WTC11 (cell line): ENCODE measurements at regions not wholly inside any gene's neighbourhood (a gene's known extent, or its start where the extent isn't known, plus 50 kb on each side); places are given as distances from the start of the nearest gene placed in this dataset.

Experiments used
- ATAC-seq: fragments of 200-7000 bp; cut with Tn5 transposase; 2 replicates; pipeline ENCODE4 v1.10.0; 2021; ENCODE audit warnings: mild to moderate bottlenecking, moderate library complexity
- CTCF ChIA-PET: fragments of 300-600 bp; sonication (Branson Sonifier 250); formaldehyde crosslinking; loops from one replicate; lab custom pipeline; 2021; ENCODE audit warnings: antibody characterized with exemption; lab: Charles Lee
- POLR2A ChIA-PET: fragments of 350-600 bp; sonication (Branson Sonifier 250); formaldehyde crosslinking; loops from one replicate; lab custom pipeline; 2021; ENCODE audit warnings: antibody characterized with exemption; lab: Charles Lee
- DNase-seq: peaks from one replicate; pipeline ENCODE4 v3.0.0; 2021; ENCODE audit warnings: low spot score
- H3K27ac Mint-ChIP-seq: 2 replicates; pipeline ENCODE4 v1.8.0; 2021; ENCODE audit warnings: mixed read lengths
- H3K27me3 Mint-ChIP-seq: 2 replicates; pipeline ENCODE4 v1.8.0; 2021; ENCODE audit warnings: low read depth, mild to moderate bottlenecking, moderate library complexity, mixed read lengths
- H3K36me3 Mint-ChIP-seq: 2 replicates; pipeline ENCODE4 v1.8.0; 2021; ENCODE audit warnings: mixed read lengths
- H3K4me1 Mint-ChIP-seq: 2 replicates; pipeline ENCODE4 v1.8.0; 2022; ENCODE audit warnings: mixed read lengths
- H3K4me3 Mint-ChIP-seq: 2 replicates; pipeline ENCODE4 v1.8.0; 2021; ENCODE audit warnings: mild to moderate bottlenecking, moderate library complexity, mixed read lengths
- H3K9me3 Mint-ChIP-seq: 2 replicates; pipeline ENCODE4 v1.8.0; 2021; ENCODE audit warnings: mixed read lengths
- ATF1 ChIP-seq: sonication (generic); formaldehyde crosslinking; IDR thresholded peaks from 2 replicates; pipeline ENCODE4 v1.8.1; 2023; ENCODE audit warnings: mild to moderate bottlenecking, moderate library complexity, missing genetic modification reagents
- ELF4 ChIP-seq: sonication (generic); formaldehyde crosslinking; IDR thresholded peaks from 2 replicates; pipeline ENCODE4 v1.8.1; 2022; ENCODE audit warnings: low read depth, mild to moderate bottlenecking, moderate library complexity, missing genetic modification reagents
- ESRRA ChIP-seq: sonication (generic); formaldehyde crosslinking; IDR thresholded peaks from 2 replicates; pipeline ENCODE4 v1.8.1; 2022; ENCODE audit warnings: mild to moderate bottlenecking, missing genetic modification reagents, borderline replicate concordance
- MYBL2 ChIP-seq: sonication (generic); formaldehyde crosslinking; IDR thresholded peaks from 2 replicates; pipeline ENCODE4 v1.8.1; 2023; ENCODE audit warnings: mild to moderate bottlenecking, moderate library complexity, missing genetic modification reagents
- NFE2L1 ChIP-seq: sonication (generic); formaldehyde crosslinking; IDR thresholded peaks from 2 replicates; pipeline ENCODE4 v1.8.1; 2023; ENCODE audit warnings: missing genetic modification reagents
- NFYB ChIP-seq: sonication (generic); formaldehyde crosslinking; conservative IDR thresholded peaks from 2 replicates; pipeline ENCODE4 v1.8.0; 2022; ENCODE audit warnings: low read depth, missing genetic modification reagents
- NR2C2 ChIP-seq: sonication (generic); formaldehyde crosslinking; IDR thresholded peaks from 2 replicates; pipeline ENCODE4 v1.8.0; 2022; ENCODE audit warnings: mild to moderate bottlenecking, missing genetic modification reagents
- NR3C1 ChIP-seq: sonication (generic); formaldehyde crosslinking; conservative IDR thresholded peaks from 2 replicates; pipeline ENCODE4 v1.8.1; 2023; ENCODE audit warnings: low read depth, mild to moderate bottlenecking, missing genetic modification reagents
- OVOL2 ChIP-seq: fragments of 250-450 bp; sonication (Bioruptor Pico); IDR thresholded peaks from 2 replicates; pipeline ENCODE4 v1.9.0; 2021; ENCODE audit warnings: mild to moderate bottlenecking, borderline replicate concordance
- PRRX2 ChIP-seq: fragments of 250-450 bp; sonication (Bioruptor Pico); IDR thresholded peaks from 2 replicates; pipeline ENCODE4 v1.8.0; 2021; ENCODE audit warnings: mild to moderate bottlenecking
- SP1 ChIP-seq: sonication (generic); formaldehyde crosslinking; conservative IDR thresholded peaks from 2 replicates; pipeline ENCODE4 v1.8.1; 2022; ENCODE audit warnings: missing genetic modification reagents
- TP53 ChIP-seq: sonication (generic); formaldehyde crosslinking; IDR thresholded peaks from 2 replicates; pipeline ENCODE4 v1.8.1; 2023; ENCODE audit warnings: mild to moderate bottlenecking, missing genetic modification reagents
- ZBTB21 ChIP-seq: sonication (generic); formaldehyde crosslinking; IDR thresholded peaks from 2 replicates; pipeline ENCODE4 v1.8.1; 2023; ENCODE audit warnings: mild to moderate bottlenecking, missing genetic modification reagents, borderline replicate concordance
- ZNF121 ChIP-seq: sonication (generic); formaldehyde crosslinking; IDR thresholded peaks from 2 replicates; pipeline ENCODE4 v1.8.0; 2023; ENCODE audit warnings: missing genetic modification reagents
- ZNF138 ChIP-seq: sonication (generic); formaldehyde crosslinking; conservative IDR thresholded peaks from 2 replicates; pipeline ENCODE4 v1.8.1; 2022; ENCODE audit warnings: mild to moderate bottlenecking, moderate library complexity, missing genetic modification reagents
- ZNF263 ChIP-seq: sonication (generic); formaldehyde crosslinking; IDR thresholded peaks from 2 replicates; pipeline ENCODE4 v1.8.1; 2022; ENCODE audit warnings: low read depth, mild to moderate bottlenecking, moderate library complexity, missing genetic modification reagents
- ZNF396 ChIP-seq: fragments of 250-450 bp; sonication (Bioruptor Pico); IDR thresholded peaks from 2 replicates; pipeline ENCODE4 v1.8.0; 2021; ENCODE audit warnings: mild to moderate bottlenecking, moderate library complexity, borderline replicate concordance
- TF ChIP-seq, protein P1 (sequence below): fragments of 250-450 bp; sonication (Bioruptor Pico); conservative IDR thresholded peaks from 2 replicates; pipeline ENCODE4 v1.9.0; 2021; ENCODE audit warnings: mild to moderate bottlenecking
- TF ChIP-seq, protein P2 (sequence below): fragments of 200-600 bp; IDR thresholded peaks from 2 replicates; pipeline ENCODE4 v1.8.0; 2022; ENCODE audit warnings: antibody characterized with exemption
- TF ChIP-seq, protein P3 (sequence below): sonication (generic); formaldehyde crosslinking; IDR thresholded peaks from 2 replicates; pipeline ENCODE4 v1.8.0; 2022; ENCODE audit warnings: mild to moderate bottlenecking, missing genetic modification reagents
- TF ChIP-seq, protein P4 (sequence below): sonication (generic); formaldehyde crosslinking; IDR thresholded peaks from 2 replicates; pipeline ENCODE4 v1.8.1; 2022; ENCODE audit warnings: low read depth, mild to moderate bottlenecking, moderate library complexity, missing genetic modification reagents, borderline replicate concordance
- TF ChIP-seq, protein P5 (sequence below): sonication (generic); formaldehyde crosslinking; IDR thresholded peaks from 2 replicates; pipeline ENCODE4 v1.8.0; 2022; ENCODE audit warnings: mild to moderate bottlenecking, missing genetic modification reagents
- TF ChIP-seq, protein P6 (sequence below): sonication (generic); formaldehyde crosslinking; IDR thresholded peaks from 2 replicates; pipeline ENCODE4 v1.8.0; 2023; ENCODE audit warnings: mild to moderate bottlenecking, missing genetic modification reagents
- TF ChIP-seq, protein P7 (sequence below): sonication (generic); formaldehyde crosslinking; IDR thresholded peaks from 2 replicates; pipeline ENCODE4 v1.8.1; 2023; ENCODE audit warnings: mild to moderate bottlenecking, missing genetic modification reagents, moderate library complexity

DNA sequence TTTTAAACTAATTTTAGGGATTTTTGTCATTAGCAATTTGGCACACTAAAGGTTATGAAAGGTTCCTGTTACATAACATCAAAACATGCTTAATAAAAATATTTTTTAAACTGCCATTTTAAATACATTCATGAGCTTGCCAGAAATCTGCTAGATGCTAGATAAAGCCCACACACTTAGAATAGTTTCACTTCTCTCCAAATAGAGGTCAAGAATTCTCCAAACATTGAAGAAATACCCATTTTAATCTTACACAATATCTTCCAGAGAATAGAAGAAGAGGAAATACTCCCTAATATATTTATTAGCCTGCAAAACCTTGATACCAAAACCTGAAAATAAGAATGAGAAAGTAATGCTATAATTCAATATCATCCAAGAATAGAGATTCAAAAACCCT is 247.5 kb downstream of the PTH2R start (continued):
- TF ChIP-seq, protein P1, sequence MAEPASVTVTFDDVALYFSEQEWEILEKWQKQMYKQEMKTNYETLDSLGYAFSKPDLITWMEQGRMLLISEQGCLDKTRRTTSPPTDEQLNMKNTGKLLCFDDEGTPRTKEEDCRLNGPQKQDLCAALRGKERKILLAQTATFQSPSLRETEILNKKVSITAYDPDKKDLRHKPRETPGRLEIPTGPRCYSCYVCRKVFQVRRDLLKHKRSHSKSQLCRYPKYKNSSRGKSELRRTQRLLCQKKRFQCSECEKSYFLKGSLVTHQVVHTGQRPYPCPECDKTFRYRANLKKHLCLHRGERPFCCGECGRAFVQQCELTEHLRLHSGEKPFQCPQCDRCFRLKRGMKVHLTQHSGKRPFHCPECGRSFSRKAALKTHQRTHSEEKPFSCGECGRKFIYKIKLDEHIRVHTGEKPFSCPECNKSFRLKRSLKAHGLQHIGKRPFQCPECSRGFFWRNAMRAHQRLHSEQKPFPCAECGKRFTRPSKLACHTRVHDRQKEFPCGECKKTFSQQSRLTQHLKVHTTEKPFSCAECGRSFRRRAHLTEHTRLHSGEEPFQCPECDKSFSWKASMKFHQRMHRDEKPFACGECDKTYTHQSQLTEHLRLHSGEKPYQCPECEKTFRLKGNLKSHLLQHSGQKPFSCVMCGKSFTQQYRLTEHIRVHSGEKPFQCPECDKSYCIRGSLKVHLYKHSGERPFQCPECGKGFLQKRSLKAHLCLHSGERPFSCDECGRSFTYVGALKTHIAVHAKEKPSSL (CRISPR knock-in tag), result no peak
- no peak for TF ChIP-seq ZNF263 (CRISPR knock-in tag)
- TF ChIP-seq, protein P2, sequence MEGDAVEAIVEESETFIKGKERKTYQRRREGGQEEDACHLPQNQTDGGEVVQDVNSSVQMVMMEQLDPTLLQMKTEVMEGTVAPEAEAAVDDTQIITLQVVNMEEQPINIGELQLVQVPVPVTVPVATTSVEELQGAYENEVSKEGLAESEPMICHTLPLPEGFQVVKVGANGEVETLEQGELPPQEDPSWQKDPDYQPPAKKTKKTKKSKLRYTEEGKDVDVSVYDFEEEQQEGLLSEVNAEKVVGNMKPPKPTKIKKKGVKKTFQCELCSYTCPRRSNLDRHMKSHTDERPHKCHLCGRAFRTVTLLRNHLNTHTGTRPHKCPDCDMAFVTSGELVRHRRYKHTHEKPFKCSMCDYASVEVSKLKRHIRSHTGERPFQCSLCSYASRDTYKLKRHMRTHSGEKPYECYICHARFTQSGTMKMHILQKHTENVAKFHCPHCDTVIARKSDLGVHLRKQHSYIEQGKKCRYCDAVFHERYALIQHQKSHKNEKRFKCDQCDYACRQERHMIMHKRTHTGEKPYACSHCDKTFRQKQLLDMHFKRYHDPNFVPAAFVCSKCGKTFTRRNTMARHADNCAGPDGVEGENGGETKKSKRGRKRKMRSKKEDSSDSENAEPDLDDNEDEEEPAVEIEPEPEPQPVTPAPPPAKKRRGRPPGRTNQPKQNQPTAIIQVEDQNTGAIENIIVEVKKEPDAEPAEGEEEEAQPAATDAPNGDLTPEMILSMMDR, result no peak
- TF ChIP-seq NR3C1 (CRISPR knock-in tag), result no peak
- no peak for TF ChIP-seq ZNF138

DNA sequence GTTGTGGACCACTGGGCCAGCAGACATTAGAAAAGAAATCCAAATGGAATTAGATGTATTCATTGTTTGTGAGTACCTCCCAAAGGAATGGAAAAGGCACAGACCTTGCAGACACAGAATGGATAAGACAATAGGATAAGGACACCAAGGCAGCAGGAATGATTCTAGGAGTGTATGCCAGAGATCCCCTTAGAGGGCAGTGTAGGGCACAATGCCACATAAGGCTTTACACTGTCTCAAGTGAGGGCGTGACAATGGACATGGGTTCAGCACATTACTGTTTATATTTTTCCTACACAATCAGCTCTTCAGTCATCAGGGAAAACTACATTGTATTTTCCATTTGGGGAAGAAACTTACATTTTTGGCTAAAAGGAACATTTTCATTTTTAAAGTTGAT is 250.9 kb downstream of the PTH2R start:
- CTCF ChIA-PET, result no interaction called here
- Mint-ChIP-seq H3K4me1 (no peaks in the 10 kb centered on the region), H3K4me3 (no peak overlapping the region), H3K36me3 (peaks cover 3% of the 10 kb centered on the region; the same call in 1 of the 2 replicates), H3K27me3 (no peaks in the 10 kb centered on the region), H3K27ac (no peak overlapping the region)
- ATAC-seq, result peak; percentile 96
- POLR2A ChIA-PET, result no interaction called here
- DNase-seq, result peak; percentile 13
- TF ChIP-seq ESRRA (CRISPR knock-in tag) (no peak), NFE2L1 (CRISPR knock-in tag) (no peak), ELF4 (CRISPR knock-in tag) (no peak), ZBTB21 (CRISPR knock-in tag) (no peak), ATF1 (CRISPR knock-in tag) (no peak), OVOL2 (CRISPR knock-in tag) (no peak), PRRX2 (CRISPR knock-in tag) (no peak), NR2C2 (CRISPR knock-in tag) (no peak), MYBL2 (no peak)
- TF ChIP-seq, protein P3, sequence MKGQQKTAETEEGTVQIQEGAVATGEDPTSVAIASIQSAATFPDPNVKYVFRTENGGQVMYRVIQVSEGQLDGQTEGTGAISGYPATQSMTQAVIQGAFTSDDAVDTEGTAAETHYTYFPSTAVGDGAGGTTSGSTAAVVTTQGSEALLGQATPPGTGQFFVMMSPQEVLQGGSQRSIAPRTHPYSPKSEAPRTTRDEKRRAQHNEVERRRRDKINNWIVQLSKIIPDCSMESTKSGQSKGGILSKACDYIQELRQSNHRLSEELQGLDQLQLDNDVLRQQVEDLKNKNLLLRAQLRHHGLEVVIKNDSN (CRISPR knock-in tag), result no peak
- TF ChIP-seq, all 79 proteins: peak for 0
- H3K9me3 Mint-ChIP-seq, result peaks cover 22% of the 10 kb centered on the region

DNA sequence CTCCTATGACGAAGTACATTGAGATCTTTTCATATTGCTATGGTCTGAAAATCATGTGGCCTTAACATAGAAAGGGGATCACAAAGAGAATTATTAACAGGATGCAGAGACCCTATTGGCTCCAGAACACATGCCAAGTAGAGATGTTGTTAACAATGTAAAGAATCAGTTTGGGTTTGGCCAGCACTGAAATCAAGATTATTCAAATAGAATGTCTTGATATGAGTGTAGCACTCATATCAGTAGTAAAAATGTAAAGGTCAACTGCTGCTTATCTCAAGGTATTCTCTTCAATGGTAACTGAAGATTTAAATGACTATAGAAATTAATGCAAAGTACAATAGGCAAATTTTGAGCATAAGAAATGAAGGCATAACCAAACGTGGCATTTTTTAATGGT is 262.8 kb downstream of the PTH2R start:
- Mint-ChIP-seq H3K27ac (no peak overlapping the region), H3K36me3 (no peaks in the 10 kb centered on the region), H3K4me1 (peaks cover 17% of the 10 kb centered on the region), H3K4me3 (no peak overlapping the region), H3K27me3 (no peaks in the 10 kb centered on the region), H3K9me3 (0 out of 2 replicates have a peak, but pooled peaks cover 5% of the 10 kb centered on the region)
- ChIA-PET POLR2A (no interaction called here), CTCF (no interaction called here)
- ATAC-seq (no peak), DNase-seq (no peak)
- TF ChIP-seq, protein P4, sequence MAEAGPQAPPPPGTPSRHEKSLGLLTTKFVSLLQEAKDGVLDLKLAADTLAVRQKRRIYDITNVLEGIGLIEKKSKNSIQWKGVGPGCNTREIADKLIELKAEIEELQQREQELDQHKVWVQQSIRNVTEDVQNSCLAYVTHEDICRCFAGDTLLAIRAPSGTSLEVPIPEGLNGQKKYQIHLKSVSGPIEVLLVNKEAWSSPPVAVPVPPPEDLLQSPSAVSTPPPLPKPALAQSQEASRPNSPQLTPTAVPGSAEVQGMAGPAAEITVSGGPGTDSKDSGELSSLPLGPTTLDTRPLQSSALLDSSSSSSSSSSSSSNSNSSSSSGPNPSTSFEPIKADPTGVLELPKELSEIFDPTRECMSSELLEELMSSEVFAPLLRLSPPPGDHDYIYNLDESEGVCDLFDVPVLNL, result no peak
- TF ChIP-seq, protein P5, sequence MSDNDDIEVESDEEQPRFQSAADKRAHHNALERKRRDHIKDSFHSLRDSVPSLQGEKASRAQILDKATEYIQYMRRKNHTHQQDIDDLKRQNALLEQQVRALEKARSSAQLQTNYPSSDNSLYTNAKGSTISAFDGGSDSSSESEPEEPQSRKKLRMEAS (CRISPR knock-in tag), result no peak
- TF ChIP-seq ZNF396 (CRISPR knock-in tag) (no peak), TP53 (no peak), ZNF121 (no peak), NFYB (CRISPR knock-in tag) (no peak), SP1 (CRISPR knock-in tag) (no peak)
- TF ChIP-seq, protein P6, sequence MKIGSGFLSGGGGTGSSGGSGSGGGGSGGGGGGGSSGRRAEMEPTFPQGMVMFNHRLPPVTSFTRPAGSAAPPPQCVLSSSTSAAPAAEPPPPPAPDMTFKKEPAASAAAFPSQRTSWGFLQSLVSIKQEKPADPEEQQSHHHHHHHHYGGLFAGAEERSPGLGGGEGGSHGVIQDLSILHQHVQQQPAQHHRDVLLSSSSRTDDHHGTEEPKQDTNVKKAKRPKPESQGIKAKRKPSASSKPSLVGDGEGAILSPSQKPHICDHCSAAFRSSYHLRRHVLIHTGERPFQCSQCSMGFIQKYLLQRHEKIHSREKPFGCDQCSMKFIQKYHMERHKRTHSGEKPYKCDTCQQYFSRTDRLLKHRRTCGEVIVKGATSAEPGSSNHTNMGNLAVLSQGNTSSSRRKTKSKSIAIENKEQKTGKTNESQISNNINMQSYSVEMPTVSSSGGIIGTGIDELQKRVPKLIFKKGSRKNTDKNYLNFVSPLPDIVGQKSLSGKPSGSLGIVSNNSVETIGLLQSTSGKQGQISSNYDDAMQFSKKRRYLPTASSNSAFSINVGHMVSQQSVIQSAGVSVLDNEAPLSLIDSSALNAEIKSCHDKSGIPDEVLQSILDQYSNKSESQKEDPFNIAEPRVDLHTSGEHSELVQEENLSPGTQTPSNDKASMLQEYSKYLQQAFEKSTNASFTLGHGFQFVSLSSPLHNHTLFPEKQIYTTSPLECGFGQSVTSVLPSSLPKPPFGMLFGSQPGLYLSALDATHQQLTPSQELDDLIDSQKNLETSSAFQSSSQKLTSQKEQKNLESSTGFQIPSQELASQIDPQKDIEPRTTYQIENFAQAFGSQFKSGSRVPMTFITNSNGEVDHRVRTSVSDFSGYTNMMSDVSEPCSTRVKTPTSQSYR (CRISPR knock-in tag), result no peak
- TF ChIP-seq, protein P7, sequence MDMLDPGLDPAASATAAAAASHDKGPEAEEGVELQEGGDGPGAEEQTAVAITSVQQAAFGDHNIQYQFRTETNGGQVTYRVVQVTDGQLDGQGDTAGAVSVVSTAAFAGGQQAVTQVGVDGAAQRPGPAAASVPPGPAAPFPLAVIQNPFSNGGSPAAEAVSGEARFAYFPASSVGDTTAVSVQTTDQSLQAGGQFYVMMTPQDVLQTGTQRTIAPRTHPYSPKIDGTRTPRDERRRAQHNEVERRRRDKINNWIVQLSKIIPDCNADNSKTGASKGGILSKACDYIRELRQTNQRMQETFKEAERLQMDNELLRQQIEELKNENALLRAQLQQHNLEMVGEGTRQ (CRISPR knock-in tag), result no peak
